H1 (cell line): ENCODE measurements at regions not wholly inside any gene's neighbourhood (a gene's known extent, or its start where the extent isn't known, plus 50 kb on each side); places are given as distances from the start of the nearest gene placed in this dataset.

Experiments used
- CTCF ChIA-PET: fragments of 300-600 bp; sonication (Branson Sonifier 250); formaldehyde crosslinking; loops from one replicate; lab custom pipeline; 2021; ENCODE audit not compliant: partially characterized antibody; lab: Charles Lee
- POLR2A ChIA-PET: fragments of 300-600 bp; sonication (Branson Sonifier 250); formaldehyde crosslinking; loops from one replicate; lab custom pipeline; 2021; ENCODE audit warnings: inconsistent platforms; ENCODE audit not compliant: partially characterized antibody; lab: Charles Lee
- DNase-seq, 2 experiments: peaks; one replicate each; pipeline versions ENCODE4 v3.0.0 to v3.0.0-alpha.2; 2010 to 2022; ENCODE audit warnings: low spot score in 2 of 2, low read depth in 1 of 2, mixed read lengths in 1 of 2
- FAIRE-seq: peaks from 2 replicates; lab custom pipeline; 2011; peaks lifted over from hg19 to GRCh38; lab: Jason Lieb, UNC
- H2AFZ ChIP-seq: 2 replicates; pipeline ENCODE4 v1.8.1; 2012; ENCODE audit warnings: low read length, inconsistent platforms
- H2AK5ac ChIP-seq: 2 replicates; pipeline ENCODE4 v1.6.1; 2013; ENCODE audit warnings: low read depth, low read length
- H2BK120ac ChIP-seq: replicated peaks from 2 replicates; pipeline ENCODE3; 2013; ENCODE audit warnings: low read depth, low read length, inconsistent platforms
- H2BK12ac ChIP-seq: 2 replicates; pipeline ENCODE4 v1.6.1; 2013; ENCODE audit warnings: low read depth, low read length
- H2BK15ac ChIP-seq: 2 replicates; pipeline ENCODE4 v1.6.1; 2013; ENCODE audit warnings: low read length
- H2BK20ac ChIP-seq: 2 replicates; pipeline ENCODE4 v1.6.1; 2013; ENCODE audit warnings: low read length
- H2BK5ac ChIP-seq: 2 replicates; pipeline ENCODE4 v1.6.1; 2013; ENCODE audit warnings: low read depth, low read length
- H3K14ac ChIP-seq: 2 replicates; pipeline ENCODE4 v1.6.1; 2013; ENCODE audit warnings: inconsistent platforms; ENCODE audit not compliant: insufficient read length
- H3K18ac ChIP-seq: 2 replicates; pipeline ENCODE4 v1.6.1; 2013; ENCODE audit warnings: low read length; ENCODE audit errors: extremely low read depth
- H3K23ac ChIP-seq: 2 replicates; pipeline ENCODE4 v1.6.1; 2013; ENCODE audit warnings: inconsistent platforms; ENCODE audit not compliant: insufficient read length
- H3K23me2 ChIP-seq: 2 replicates; pipeline ENCODE4 v1.6.1; 2013; ENCODE audit warnings: low read depth, low read length
- H3K27ac ChIP-seq: 2 replicates; pipeline ENCODE4 v1.6.1; 2011; ENCODE audit warnings: low read depth, low read length, inconsistent platforms
- H3K27me3 ChIP-seq, 4 experiments: replicated peaks in 1 of 4; 1 replicate in 1 of 4; 2 replicates in 3 of 4; pipeline versions ENCODE4 v1.6.1 to v1.8.1; 2011 to 2013; ENCODE audit warnings: low read length in 3 of 4, mild to moderate bottlenecking in 3 of 4, inconsistent platforms in 2 of 4, mixed read lengths in 2 of 4, moderate library complexity in 1 of 4; ENCODE audit not compliant: control insufficient read depth in 3 of 4, insufficient read depth in 3 of 4; ENCODE audit errors: extremely low read depth in 1 of 4
- H3K36me3 ChIP-seq, 4 experiments: 2 replicates each; pipeline versions ENCODE4 v1.6.1 to v1.8.1; 2011 to 2013; ENCODE audit warnings: mild to moderate bottlenecking in 4 of 4, low read length in 3 of 4, moderate library complexity in 2 of 4, control low read depth in 1 of 4, inconsistent platforms in 1 of 4; ENCODE audit not compliant: insufficient read depth in 4 of 4, control insufficient read depth in 2 of 4
- H3K4ac ChIP-seq: replicated peaks from 2 replicates; pipeline ENCODE3; 2013; ENCODE audit warnings: low read length, low read depth, mixed read lengths, inconsistent platforms; ENCODE audit not compliant: insufficient read length
- H3K4me1 ChIP-seq, 4 experiments: replicated peaks in 1 of 4; 1 replicate in 1 of 4; 2 replicates in 3 of 4; pipeline versions ENCODE4 v1.6.1 to v1.8.1; 2011 to 2013; ENCODE audit warnings: low read length in 3 of 4, inconsistent platforms in 2 of 4, mixed read lengths in 1 of 4; ENCODE audit not compliant: insufficient read depth in 4 of 4, control insufficient read depth in 3 of 4
- H3K4me2 ChIP-seq, 2 experiments: 2 replicates each; pipeline versions ENCODE4 v1.6.1 to v1.8.1; 2011 to 2013; ENCODE audit warnings: low read depth in 2 of 2, low read length in 2 of 2, control low read depth in 1 of 2, inconsistent platforms in 1 of 2, mild to moderate bottlenecking in 1 of 2; ENCODE audit not compliant: insufficient read depth in 1 of 2
- H3K4me3 ChIP-seq, 4 experiments: fragments of 200-600, 300-600 bp in 1 of 4; sonication (generic), shearing (Covaris generic), sonication (Bioruptor Twin) in 1 of 4; 2 replicates each; pipeline versions ENCODE4 v1.5.1 to v1.8.1; 2011 to 2016; ENCODE audit warnings: low read length in 4 of 4, low read depth in 3 of 4, control low read depth in 2 of 4, inconsistent platforms in 2 of 4, mild to moderate bottlenecking in 2 of 4, mixed read lengths in 1 of 4, moderate library complexity in 1 of 4; ENCODE audit not compliant: insufficient read depth in 2 of 4; ENCODE audit errors: extremely low read depth in 1 of 4
- H3K56ac ChIP-seq: replicated peaks from 2 replicates; pipeline ENCODE3; 2013; ENCODE audit warnings: low read depth, mild to moderate bottlenecking, mixed read lengths, low read length, inconsistent platforms; ENCODE audit not compliant: insufficient read length
- H3K79me1 ChIP-seq: 2 replicates; pipeline ENCODE4 v1.6.1; 2013; ENCODE audit warnings: low read depth, low read length, control low read depth
- H3K79me2 ChIP-seq, 2 experiments: 2 replicates each; pipeline versions ENCODE4 v1.6.1 to v1.8.1; 2012 to 2013; ENCODE audit warnings: low read length in 2 of 2, mild to moderate bottlenecking in 2 of 2, inconsistent platforms in 1 of 2; ENCODE audit not compliant: insufficient read depth in 2 of 2, control insufficient read depth in 1 of 2
- H3K9ac ChIP-seq, 4 experiments: replicated peaks in 1 of 4; 1 replicate in 1 of 4; 2 replicates in 3 of 4; pipeline versions ENCODE4 v1.6.1 to v1.8.1; 2011 to 2013; ENCODE audit warnings: low read depth in 3 of 4, low read length in 3 of 4, control low read depth in 2 of 4, mild to moderate bottlenecking in 2 of 4, moderate library complexity in 2 of 4, inconsistent platforms in 1 of 4; ENCODE audit errors: extremely low read depth in 1 of 4
- H3K9me3 ChIP-seq, 2 experiments: 2 replicates each; pipeline versions ENCODE4 v1.6.1 to v1.8.1; 2012 to 2013; ENCODE audit warnings: mild to moderate bottlenecking in 2 of 2, moderate library complexity in 2 of 2, control low read depth in 1 of 2, inconsistent platforms in 1 of 2, low read depth in 1 of 2, low read length in 1 of 2, mixed read lengths in 1 of 2; ENCODE audit not compliant: insufficient read depth in 2 of 2
- H4K20me1 ChIP-seq, 2 experiments: replicated peaks in 1 of 2; 2 replicates each; pipeline versions ENCODE3 to v1.8.1; 2011 to 2013; ENCODE audit warnings: inconsistent platforms in 2 of 2, low read length in 2 of 2, mild to moderate bottlenecking in 1 of 2; ENCODE audit not compliant: insufficient read depth in 2 of 2, control insufficient read depth in 1 of 2
- H4K5ac ChIP-seq: 2 replicates; pipeline ENCODE4 v1.6.1; 2013; ENCODE audit warnings: low read length, low read depth, mixed read lengths, inconsistent platforms; ENCODE audit not compliant: insufficient read length
- H4K8ac ChIP-seq: 2 replicates; pipeline ENCODE4 v1.8.0; 2013; ENCODE audit warnings: mild to moderate bottlenecking, moderate library complexity, low read length, inconsistent platforms; ENCODE audit not compliant: insufficient read depth; ENCODE audit errors: extremely low read depth
- H4K91ac ChIP-seq: replicated peaks from 2 replicates; pipeline ENCODE3; 2013; ENCODE audit warnings: low read length, mixed read lengths, inconsistent platforms; ENCODE audit not compliant: insufficient read length
- CEBPB ChIP-seq: IDR thresholded peaks from 2 replicates; pipeline ENCODE4 v1.6.1; 2012; ENCODE audit warnings: low read depth, low read length
- EGR1 ChIP-seq: IDR thresholded peaks from 2 replicates; pipeline ENCODE4 v1.6.1; 2011; ENCODE audit warnings: low read depth, low read length, borderline replicate concordance
- HDAC6 ChIP-seq: IDR thresholded peaks from one replicate; pipeline ENCODE4 v1.7.1; 2012; ENCODE audit warnings: low read depth, mild to moderate bottlenecking, inconsistent platforms, low read length, moderate library complexity
- RAD21 ChIP-seq, 2 experiments: IDR thresholded peaks in 1 of 2; conservative IDR thresholded peaks in 1 of 2; 2 replicates each; pipeline ENCODE4 v1.6.1; 2011; ENCODE audit warnings: low read depth in 2 of 2, low read length in 2 of 2, improper control_type of control experiment in 1 of 2, inconsistent platforms in 1 of 2, mild to moderate bottlenecking in 1 of 2, moderate library complexity in 1 of 2
- SP1 ChIP-seq: IDR thresholded peaks from 2 replicates; pipeline ENCODE4 v1.6.1; 2011; ENCODE audit warnings: low read depth, low read length
- WGBS, 2 experiments: shearing (Covaris generic) in 1 of 2; methylation state at CpG; one replicate each; pipeline versions ENCODE4 v1.1.6 to v1.1.7; 2013 to 2015; ENCODE audit warnings: low lambda C conversion rate in 2 of 2, mixed read lengths in 2 of 2, inconsistent platforms in 1 of 2, low coverage in 1 of 2, missing lambda C conversion rate in 1 of 2; ENCODE audit not compliant: insufficient replicate concordance in 2 of 2, insufficient coverage in 1 of 2, insufficient read length in 1 of 2; ENCODE audit errors: extremely low coverage in 1 of 2, missing lambda C conversion rate in 1 of 2; 5-methylcytosine and 5-hydroxymethylcytosine counted together
- TF ChIP-seq, protein P1 (sequence below): IDR thresholded peaks from 2 replicates; pipeline ENCODE4 v1.6.1; 2012; ENCODE audit warnings: inconsistent platforms

- DNase-seq: no peak
- H3K4me2 ChIP-seq: no peak overlapping the region
- H2AK5ac ChIP-seq: no peak overlapping the region
- no peak overlapping the region for H2BK12ac ChIP-seq
- H3K27ac ChIP-seq: no peak overlapping the region
- FAIRE-seq: no peak
- H3K4ac ChIP-seq: no peak overlapping the region
- no peaks in the 10 kb centered on the region for H3K79me1 ChIP-seq
- 84% methylated on average over 5 of the region's 5 CpGs; no CpG with 5 or more reads in 1 of the 2 experiments for WGBS, 2 experiments
- no peaks in the 10 kb centered on the region; the same call in 1 of the 2 replicates for H3K23me2 ChIP-seq
- no peaks in the 10 kb centered on the region; a peak in 1 of 7 replicates for H3K27me3 ChIP-seq
- no peak overlapping the region for H3K4me3 ChIP-seq
- no peaks in the 10 kb centered on the region for H4K20me1 ChIP-seq
- H3K9ac ChIP-seq: no peak overlapping the region
- no peak for TF ChIP-seq RAD21 (IDR thresholded peaks at IDR 0.05 in 1 of 2, conservative IDR thresholded peaks at IDR 0.05 in 1 of 2; ENCODE audit: low read depth in 2 of 2, low read length in 2 of 2)
- TF ChIP-seq CEBPB: no peak
- TF ChIP-seq, protein P1, sequence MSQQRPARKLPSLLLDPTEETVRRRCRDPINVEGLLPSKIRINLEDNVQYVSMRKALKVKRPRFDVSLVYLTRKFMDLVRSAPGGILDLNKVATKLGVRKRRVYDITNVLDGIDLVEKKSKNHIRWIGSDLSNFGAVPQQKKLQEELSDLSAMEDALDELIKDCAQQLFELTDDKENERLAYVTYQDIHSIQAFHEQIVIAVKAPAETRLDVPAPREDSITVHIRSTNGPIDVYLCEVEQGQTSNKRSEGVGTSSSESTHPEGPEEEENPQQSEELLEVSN: no peak
- TF ChIP-seq EGR1: no peak
- TF ChIP-seq HDAC6: no peak
- no peak for TF ChIP-seq SP1
- H4K91ac ChIP-seq: no peak overlapping the region
- CTCF ChIA-PET: interaction anchor here (0.7 to 7.5 kb wide), 4 partner anchors 21 to 183 kb away, joined by 3 to 38 read pairs (median 6); no protein-coding TSS in a partner anchor
- no peaks in the 10 kb centered on the region for H3K79me2 ChIP-seq
- H4K8ac ChIP-seq: no peak overlapping the region
- H3K23ac ChIP-seq: no peak overlapping the region
- H2AFZ ChIP-seq: no peak overlapping the region
- peaks cover 0 to 8% (median 4%) of the 10 kb centered on the region in 4 experiments; a peak in 4 of 7 replicates for H3K4me1 ChIP-seq
- no peak overlapping the region for H3K18ac ChIP-seq
- H2BK5ac ChIP-seq: no peak overlapping the region
- no peak overlapping the region for H4K5ac ChIP-seq
- no peaks in the 10 kb centered on the region for H3K9me3 ChIP-seq
- no peak overlapping the region for H2BK120ac ChIP-seq
- no peak overlapping the region for H2BK15ac ChIP-seq
- no peak overlapping the region for H3K56ac ChIP-seq
- no peak overlapping the region for H2BK20ac ChIP-seq
- POLR2A ChIA-PET: no interaction called here
- H3K36me3 ChIP-seq: no peaks in the 10 kb centered on the region
- H3K14ac ChIP-seq: no peak overlapping the region
These were observed 468.2 kb downstream of the MATN1 start for GRCh38 chr1:30255111-30255724.
